GM21528 (cell line): ENCODE measurements at regions not wholly inside any gene's neighbourhood (a gene's known extent, or its start where the extent isn't known, plus 50 kb on each side); places are given as distances from the start of the nearest gene placed in this dataset.

Experiments used
- ATAC-seq: cut with Tn5 transposase; IDR thresholded peaks from one replicate; pipeline ENCODE4 v1.9.1; 2021; ENCODE audit warnings: mild to moderate bottlenecking, moderate library complexity; ENCODE audit not compliant: unreplicated experiment, low FRiP score

- ATAC-seq = no peak
Measured at GRCh38 chr5:5667136-5667554, 244.7 kb downstream of the ICE1 start.

- ATAC-seq = no peak
Measured at GRCh38 chr5:5666369-5666768, 243.9 kb downstream of the ICE1 start.

- no peak for ATAC-seq
Measured at GRCh38 chr5:5666076-5666365, 243.5 kb downstream of the ICE1 start.

- no peak for ATAC-seq
Measured at GRCh38 chr5:5665225-5666075, 243.0 kb downstream of the ICE1 start.

GRCh38 chr5:5658889-5659465 lies 236.5 kb downstream of the ICE1 start:
- ATAC-seq = no peak

- no peak for ATAC-seq
Measured at GRCh38 chr5:5658226-5658625, 235.7 kb downstream of the ICE1 start.

- no peak for ATAC-seq
Measured at GRCh38 chr5:5652181-5652580, 229.7 kb downstream of the ICE1 start.

- ATAC-seq = no peak
Measured at GRCh38 chr5:5650949-5651348, 228.5 kb downstream of the ICE1 start.

- no peak for ATAC-seq
Measured at GRCh38 chr5:5650242-5650641, 227.8 kb downstream of the ICE1 start.

- no peak for ATAC-seq
Measured at GRCh38 chr5:5649641-5650040, 227.2 kb downstream of the ICE1 start.

- ATAC-seq = no peak
Measured at GRCh38 chr5:5648694-5649093, 226.2 kb downstream of the ICE1 start.

GRCh38 chr5:5645891-5646290 lies 223.4 kb downstream of the ICE1 start:
- no peak for ATAC-seq

GRCh38 chr5:5645198-5645597 lies 222.7 kb downstream of the ICE1 start:
- ATAC-seq = no peak

GRCh38 chr5:5644249-5644648 lies 221.8 kb downstream of the ICE1 start:
- ATAC-seq = no peak

GRCh38 chr5:5643481-5643880 lies 221.0 kb downstream of the ICE1 start:
- no peak for ATAC-seq

- ATAC-seq = no peak
Measured at GRCh38 chr5:5638211-5638610, 215.7 kb downstream of the ICE1 start.

GRCh38 chr5:5637173-5637572 lies 214.7 kb downstream of the ICE1 start:
- ATAC-seq = no peak

GRCh38 chr5:5634817-5635216 lies 212.3 kb downstream of the ICE1 start:
- no peak for ATAC-seq

- ATAC-seq = no peak
Measured at GRCh38 chr5:5633579-5633978, 211.1 kb downstream of the ICE1 start.

- ATAC-seq = no peak
Measured at GRCh38 chr5:5632678-5633077, 210.2 kb downstream of the ICE1 start.

- no peak for ATAC-seq
Measured at GRCh38 chr5:5629607-5629978, 207.1 kb downstream of the ICE1 start.

GRCh38 chr5:5628866-5629606 lies 206.6 kb downstream of the ICE1 start:
- ATAC-seq = no peak
